K562 (cell line): ENCODE measurements at regions not wholly inside any gene's neighbourhood (a gene's known extent, or its start where the extent isn't known, plus 50 kb on each side); places are given as distances from the start of the nearest gene placed in this dataset.

Experiments used
- SMARCE1 ChIP-seq: fragments of 450-650 bp; IDR thresholded peaks from 2 replicates; pipeline ENCODE4 v1.7.1; 2016; ENCODE audit warnings: mild to moderate bottlenecking
- ZNF121 ChIP-seq: sonication (generic); formaldehyde crosslinking; conservative IDR thresholded peaks from 2 replicates; pipeline ENCODE4 v1.8.0; 2022; ENCODE audit warnings: missing genetic modification reagents

GRCh38 chr1:83012950-83013349 is 986.0 kb downstream of the TTLL7 start:
- TF ChIP-seq ZNF121 (CRISPR knock-in tag), result no peak
- no peak for TF ChIP-seq SMARCE1
